ENCODE measurements at regions not wholly inside any gene's neighbourhood (a gene's known extent, or its start where the extent isn't known, plus 50 kb on each side); places are given as distances from the start of the nearest gene placed in this dataset.

GRCh38 chr15:29433507-29434248, 164.1 kb upstream of the NSMCE3 start:
- Histone ChIP-seq H3K4me1 (ENCODE audit: low read depth) (no peaks in the 10 kb centered on the region), H3K4me3 (no peak overlapping the region), H3K9me3 (no peaks in the 10 kb centered on the region), H3K36me3 (ENCODE audit: low read depth) (no peaks in the 10 kb centered on the region)
- TF ChIP-seq CTCF (IDR thresholded peaks at IDR 0.05): no peak
- ATAC-seq: no peak
- DNase-seq: no peak
- intact Hi-C loops (cut with DNase I, micrococcal nuclease): no loop called here

GRCh38 chr15:29433050-29433318, 163.4 kb upstream of the NSMCE3 start:
- no peak overlapping the region for H3K4me3 ChIP-seq
- intact Hi-C loops (cut with DNase I, micrococcal nuclease): no loop called here
- H3K9me3 ChIP-seq: no peaks in the 10 kb centered on the region
- DNase-seq (no peak), ATAC-seq (no peak)
- no peaks in the 10 kb centered on the region for H3K36me3 ChIP-seq (ENCODE audit: low read depth)
- H3K4me1 ChIP-seq (ENCODE audit: low read depth): no peaks in the 10 kb centered on the region
- TF ChIP-seq CTCF (IDR thresholded peaks at IDR 0.05): no peak

GRCh38 chr15:29432191-29433049, 162.8 kb upstream of the NSMCE3 start:
- Histone ChIP-seq H3K36me3 (ENCODE audit: low read depth) (no peaks in the 10 kb centered on the region), H3K4me3 (no peak overlapping the region), H3K4me1 (ENCODE audit: low read depth) (no peaks in the 10 kb centered on the region), H3K9me3 (no peaks in the 10 kb centered on the region)
- DNase-seq (no peak), ATAC-seq (no peak)
- intact Hi-C loops (cut with DNase I, micrococcal nuclease): no loop called here
- TF ChIP-seq CTCF (IDR thresholded peaks at IDR 0.05): no peak

GRCh38 chr15:29430831-29431230, 161.2 kb upstream of the NSMCE3 start:
- DNase-seq (no peak), ATAC-seq (no peak)
- H3K36me3 ChIP-seq (ENCODE audit: low read depth): no peaks in the 10 kb centered on the region
- no peaks in the 10 kb centered on the region for H3K9me3 ChIP-seq
- intact Hi-C loops (cut with DNase I, micrococcal nuclease): no loop called here
- H3K4me1 ChIP-seq (ENCODE audit: low read depth): no peaks in the 10 kb centered on the region
- TF ChIP-seq CTCF (IDR thresholded peaks at IDR 0.05): no peak
- no peak overlapping the region for H3K4me3 ChIP-seq

GRCh38 chr15:29430124-29430523, 160.5 kb upstream of the NSMCE3 start:
- no peaks in the 10 kb centered on the region for H3K36me3 ChIP-seq (ENCODE audit: low read depth)
- TF ChIP-seq CTCF (IDR thresholded peaks at IDR 0.05): no peak
- intact Hi-C loops (cut with DNase I, micrococcal nuclease): no loop called here
- no peaks in the 10 kb centered on the region for H3K4me1 ChIP-seq (ENCODE audit: low read depth)
- no peaks in the 10 kb centered on the region for H3K9me3 ChIP-seq
- ATAC-seq: no peak
- DNase-seq: no peak
- H3K4me3 ChIP-seq: no peak overlapping the region
